Effector memory CD4-positive, alpha-beta T cell (primary cell): ENCODE measurements at regions not wholly inside any gene's neighbourhood (a gene's known extent, or its start where the extent isn't known, plus 50 kb on each side); places are given as distances from the start of the nearest gene placed in this dataset.
"Not testable (repeated sequence)": the region's sequence is repeated elsewhere in the genome, so short reads cannot be mapped to it uniquely, and the experiment has no call there.

ENCODE experiments used
- DNase-seq, 3 donors: peaks; one replicate each; pipeline ENCODE4 v3.0.0-alpha.2; 2020
- H3K27ac ChIP-seq: 2 replicates; pipeline ENCODE4 v1.7.0; 2013; ENCODE audit warnings: mild to moderate bottlenecking, low read length, moderate library complexity; ENCODE audit not compliant: insufficient read depth, poor library complexity, severe bottlenecking
- H3K27me3 ChIP-seq: replicated peaks from 2 replicates; pipeline ENCODE4 v1.7.0; 2013; ENCODE audit warnings: mild to moderate bottlenecking, low read length; ENCODE audit not compliant: insufficient read depth, control insufficient read depth, poor library complexity, severe bottlenecking
- H3K36me3 ChIP-seq: 2 replicates; pipeline ENCODE4 v1.7.0; 2013; ENCODE audit warnings: mild to moderate bottlenecking, low read length, moderate library complexity; ENCODE audit not compliant: control insufficient read depth, insufficient read depth
- H3K4me1 ChIP-seq: 2 replicates; pipeline ENCODE4 v1.7.0; 2013; ENCODE audit warnings: low read length, mild to moderate bottlenecking; ENCODE audit not compliant: control insufficient read depth, insufficient read depth, poor library complexity, severe bottlenecking
- H3K4me3 ChIP-seq: 2 replicates; pipeline ENCODE4 v1.7.0; 2013; ENCODE audit warnings: low read length, low read depth, mild to moderate bottlenecking; ENCODE audit not compliant: insufficient read depth, poor library complexity, severe bottlenecking
- H3K9me3 ChIP-seq: 2 replicates; pipeline ENCODE4 v1.7.0; 2013; ENCODE audit warnings: mild to moderate bottlenecking, low read length, moderate library complexity; ENCODE audit not compliant: control insufficient read depth

DNA sequence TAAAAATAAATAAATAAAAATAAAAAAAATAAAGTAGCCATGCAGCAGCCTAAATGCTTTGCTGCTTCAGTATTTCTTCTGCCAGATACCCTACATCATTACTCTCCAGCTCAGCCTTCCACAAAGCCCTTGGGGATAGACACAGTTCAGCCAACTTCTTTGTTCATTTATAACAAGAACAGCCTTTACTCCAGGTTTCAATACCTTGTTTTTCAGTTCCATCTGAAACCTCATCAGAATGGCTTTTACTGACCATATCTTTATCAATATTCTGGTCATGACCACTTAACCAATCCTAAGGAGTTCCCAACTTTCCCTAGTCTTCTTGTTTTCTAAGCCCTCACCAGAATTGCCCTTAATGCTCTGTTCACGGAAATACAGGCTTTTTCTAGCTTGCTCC, 128.3 kb upstream of the MED14 start:
- Histone ChIP-seq H3K36me3 (no peaks in the 10 kb centered on the region), H3K27ac (no peak overlapping the region), H3K4me3 (no peak overlapping the region), H3K4me1 (no peaks in the 10 kb centered on the region), H3K9me3 (no peaks in the 10 kb centered on the region), H3K27me3 (no peaks in the 10 kb centered on the region)
- no peak for DNase-seq

DNA sequence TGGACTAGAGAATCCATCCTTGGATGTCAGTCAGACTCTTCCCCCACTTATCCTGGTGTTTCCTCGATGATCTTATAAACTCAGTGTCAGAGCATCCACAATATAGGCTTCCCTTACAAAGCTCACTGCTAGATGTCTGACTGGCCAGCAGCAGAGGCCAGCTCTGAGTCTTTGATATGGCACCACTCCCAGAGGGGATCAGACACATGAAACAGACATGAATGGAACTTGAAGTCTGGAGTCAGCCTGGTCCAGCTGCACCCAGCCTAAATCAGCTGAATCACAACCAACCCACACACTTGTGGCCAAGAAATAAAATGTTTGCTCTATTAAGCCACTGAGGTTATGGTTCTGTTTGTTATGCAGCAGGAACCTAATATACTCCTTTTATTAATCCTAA, 129.6 kb upstream of the MED14 start:
- Histone ChIP-seq H3K36me3 (no peaks in the 10 kb centered on the region), H3K27ac (no peak overlapping the region), H3K9me3 (no peaks in the 10 kb centered on the region)

DNA sequence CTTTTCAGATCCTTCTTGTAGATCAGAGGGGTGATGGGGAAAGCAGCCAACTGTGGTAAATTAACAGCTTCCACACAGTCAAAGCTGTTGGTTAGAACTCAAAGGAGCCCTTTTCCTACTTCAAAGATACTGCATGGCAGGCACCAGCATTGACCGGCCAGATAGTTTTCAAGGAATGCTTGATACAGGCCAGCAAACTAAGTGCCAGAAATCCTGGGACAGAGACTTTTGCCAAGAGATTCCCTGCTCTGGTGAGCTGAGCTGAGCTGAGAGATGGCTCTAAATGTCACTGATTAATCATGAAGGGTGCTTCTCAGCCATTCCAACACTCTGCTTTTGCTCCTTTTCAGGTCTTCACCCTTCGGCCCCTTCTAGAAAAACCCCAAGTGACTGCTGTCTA, 131.6 kb upstream of the MED14 start:
- no peaks in the 10 kb centered on the region for H3K27me3 ChIP-seq
- no peaks in the 10 kb centered on the region for H3K9me3 ChIP-seq
- no peak overlapping the region for H3K4me3 ChIP-seq
- DNase-seq = no peak
- no peaks in the 10 kb centered on the region for H3K36me3 ChIP-seq
- H3K4me1 ChIP-seq = no peaks in the 10 kb centered on the region
- H3K27ac ChIP-seq = no peak overlapping the region

More for the DNA sequence above, 129.6 kb upstream of the MED14 start:
- DNase-seq = no peak
- Histone ChIP-seq H3K4me1 (no peaks in the 10 kb centered on the region), H3K27me3 (no peaks in the 10 kb centered on the region), H3K4me3 (no peak overlapping the region)

DNA sequence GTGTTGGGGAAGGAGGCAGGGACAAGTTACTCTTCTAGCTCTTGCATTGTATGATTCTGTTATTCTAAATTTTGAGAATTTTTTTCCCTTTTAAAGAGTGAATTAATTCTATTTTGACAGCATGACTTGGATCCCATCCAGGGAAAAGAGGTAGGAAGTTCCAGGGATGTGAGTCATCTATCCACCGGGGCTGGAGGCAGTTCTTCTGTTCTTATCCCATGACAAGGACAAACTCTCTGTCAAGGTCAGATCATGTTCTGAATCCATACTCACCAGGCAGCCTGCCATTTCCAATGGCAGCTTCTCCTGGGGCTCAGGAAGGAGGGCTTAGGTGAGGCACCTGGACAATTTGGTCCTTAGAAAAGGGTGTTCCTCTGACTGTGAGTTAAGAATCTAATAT, 132.0 kb upstream of the MED14 start:
- H3K27me3 ChIP-seq = no peaks in the 10 kb centered on the region
- H3K9me3 ChIP-seq = no peaks in the 10 kb centered on the region
- no peak for DNase-seq

DNA sequence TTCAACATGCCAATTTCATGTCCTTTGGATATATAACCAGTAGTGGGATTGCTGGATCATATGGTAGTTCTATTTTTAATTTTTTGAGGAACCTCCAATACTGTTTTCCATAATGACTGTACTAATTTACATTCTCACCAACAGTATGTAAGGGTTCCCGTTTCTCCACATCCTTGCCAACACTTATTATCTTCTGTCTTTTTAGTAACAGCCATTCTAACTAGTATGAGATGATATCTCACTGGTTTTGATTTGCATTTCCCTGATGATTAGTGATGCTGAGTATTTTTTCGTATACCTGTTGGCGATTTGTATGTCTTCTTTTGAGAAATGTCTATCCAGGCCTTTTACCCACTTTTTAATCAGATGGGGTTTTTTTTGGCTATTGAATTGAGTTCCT, 133.5 kb upstream of the MED14 start:
- Histone ChIP-seq H3K4me1 (no peaks in the 10 kb centered on the region), H3K4me3 (no peak overlapping the region), H3K27ac (no peak overlapping the region), H3K27me3 (no peaks in the 10 kb centered on the region), H3K36me3 (no peaks in the 10 kb centered on the region), H3K9me3 (no peaks in the 10 kb centered on the region)
- DNase-seq = no peak

More for the DNA sequence above, 132.0 kb upstream of the MED14 start:
- Histone ChIP-seq H3K4me1 (no peaks in the 10 kb centered on the region), H3K4me3 (no peak overlapping the region), H3K36me3 (no peaks in the 10 kb centered on the region), H3K27ac (no peak overlapping the region)

DNA sequence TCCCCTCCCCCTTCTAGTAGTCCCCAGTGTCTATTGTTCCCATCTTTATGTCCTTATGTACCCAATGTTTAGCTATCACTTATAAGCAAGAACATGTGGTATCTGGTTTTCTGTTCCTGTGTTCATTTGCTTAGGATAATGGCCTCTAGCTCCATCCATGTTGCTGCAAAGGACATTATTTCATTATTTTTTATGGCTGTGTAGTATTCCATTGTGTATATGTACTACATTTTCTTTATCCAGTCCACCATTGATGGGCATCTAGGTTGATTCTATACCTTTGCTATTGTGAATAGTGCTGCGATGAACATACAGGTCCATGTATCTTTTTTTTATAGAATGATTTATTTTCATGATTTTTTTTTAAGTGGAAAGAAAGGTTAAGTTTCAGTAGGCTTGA, 135.6 kb upstream of the MED14 start:
- not testable (repeated sequence) for H3K27ac ChIP-seq, H3K4me3 ChIP-seq, H3K4me1 ChIP-seq, DNase-seq, H3K9me3 ChIP-seq, H3K27me3 ChIP-seq, H3K36me3 ChIP-seq

DNA sequence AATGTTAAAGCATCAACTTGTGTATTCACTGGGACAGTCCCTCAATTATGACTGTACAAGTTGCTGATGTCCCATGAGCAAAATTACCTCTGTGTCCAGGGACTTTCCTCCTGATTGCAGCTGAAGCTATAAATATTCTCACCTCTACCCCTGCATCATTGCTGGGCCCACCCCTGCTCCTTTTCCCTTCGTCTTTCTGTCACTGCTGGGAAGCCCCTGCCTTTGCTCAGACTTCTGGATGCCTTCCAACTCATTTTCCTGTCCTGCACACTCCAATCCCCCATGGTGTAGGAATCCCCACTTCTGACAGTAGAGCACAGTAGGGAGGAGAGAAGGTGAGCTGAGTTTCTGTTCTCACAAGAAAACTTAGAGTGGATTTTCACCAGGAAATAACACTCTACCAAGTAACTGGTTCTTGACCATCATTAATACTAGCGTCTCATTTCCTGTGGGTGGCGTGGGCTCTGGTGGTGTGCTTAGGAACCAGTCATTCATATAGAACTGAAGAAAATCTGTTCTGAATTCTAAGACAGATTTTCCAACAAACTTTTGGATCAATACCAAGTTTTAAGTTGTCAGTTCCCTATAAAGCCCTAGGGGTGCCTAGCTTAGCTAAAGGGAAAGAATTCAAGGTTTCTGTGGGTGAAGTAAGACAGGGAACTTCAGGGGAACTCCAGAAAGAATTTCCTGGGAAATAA, 136.2 kb upstream of the MED14 start:
- no peak overlapping the region for H3K27ac ChIP-seq
- H3K27me3 ChIP-seq = no peaks in the 10 kb centered on the region
- no peak for DNase-seq

DNA sequence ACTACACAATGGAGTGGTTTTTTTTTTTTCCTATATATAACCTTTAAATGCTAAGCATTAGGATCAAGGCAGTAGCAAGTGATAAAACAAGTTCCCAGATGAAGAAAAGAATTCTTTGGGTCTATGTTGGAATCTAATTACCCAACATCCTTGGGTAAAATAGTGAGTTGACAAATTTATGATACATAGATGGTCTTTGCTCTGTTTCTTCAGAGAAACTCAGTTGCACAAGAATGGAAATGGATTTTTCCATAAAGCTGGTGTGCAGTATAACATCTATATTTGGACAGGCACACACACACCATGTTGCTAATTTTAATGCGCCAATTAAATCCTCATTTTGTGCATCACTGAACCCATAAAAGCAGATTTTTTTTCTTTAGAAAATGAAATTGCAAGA, 137.0 kb upstream of the MED14 start:
- Histone ChIP-seq H3K36me3 (no peaks in the 10 kb centered on the region), H3K27ac (no peak overlapping the region), H3K9me3 (no peaks in the 10 kb centered on the region), H3K27me3 (no peaks in the 10 kb centered on the region), H3K4me3 (no peak overlapping the region), H3K4me1 (no peaks in the 10 kb centered on the region)
- DNase-seq = no peak

More for the DNA sequence above, 136.2 kb upstream of the MED14 start:
- Histone ChIP-seq H3K4me1 (no peaks in the 10 kb centered on the region), H3K9me3 (no peaks in the 10 kb centered on the region), H3K4me3 (no peak overlapping the region), H3K36me3 (no peaks in the 10 kb centered on the region)

DNA sequence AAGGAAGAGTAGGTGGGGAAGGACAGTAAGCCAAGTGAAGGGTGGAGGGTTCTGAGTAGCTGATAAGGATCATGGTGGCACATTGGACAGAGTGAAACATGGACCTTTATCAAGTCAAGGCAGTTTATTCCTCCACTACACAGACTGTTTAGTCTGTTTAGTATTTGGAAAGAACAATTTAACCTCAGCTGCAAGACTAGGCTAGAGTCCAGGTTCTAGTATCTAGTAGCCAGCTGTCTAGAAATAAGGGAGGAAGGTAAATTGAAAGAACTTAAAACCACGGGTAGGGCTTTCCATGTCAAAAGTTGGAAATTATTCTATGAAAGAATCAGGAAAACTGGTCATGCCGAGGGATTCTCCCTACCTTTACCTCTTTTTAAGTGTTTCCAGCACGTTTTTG, 140.1 kb upstream of the MED14 start:
- H3K4me3 ChIP-seq = no peak overlapping the region
- no peaks in the 10 kb centered on the region for H3K36me3 ChIP-seq
- no peaks in the 10 kb centered on the region for H3K27me3 ChIP-seq
- H3K4me1 ChIP-seq = no peaks in the 10 kb centered on the region
- no peak overlapping the region for H3K27ac ChIP-seq
- no peak for DNase-seq
- no peaks in the 10 kb centered on the region for H3K9me3 ChIP-seq

DNA sequence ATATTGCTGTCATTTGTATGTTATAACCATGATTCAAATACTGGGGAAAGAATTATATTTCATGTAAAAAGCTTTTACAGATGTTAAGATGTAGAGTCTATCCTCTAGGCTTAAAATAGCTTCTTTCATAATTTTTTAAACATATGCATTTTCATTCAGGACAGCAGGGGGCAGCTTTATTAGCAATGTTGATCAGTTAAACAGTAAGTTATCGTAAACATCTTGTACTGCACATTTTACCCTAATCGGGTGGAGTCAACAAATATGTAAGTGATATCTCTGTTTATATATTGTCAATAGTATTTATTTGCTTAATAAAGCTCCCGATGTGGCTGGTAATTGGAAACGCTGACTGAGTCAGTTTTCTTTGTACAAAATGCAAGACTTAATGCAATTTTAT, 142.5 kb upstream of the MED14 start:
- H3K27me3 ChIP-seq = no peaks in the 10 kb centered on the region
- H3K4me3 ChIP-seq = no peak overlapping the region
- DNase-seq = no peak
- H3K27ac ChIP-seq = no peak overlapping the region
- H3K36me3 ChIP-seq = no peaks in the 10 kb centered on the region
- no peaks in the 10 kb centered on the region for H3K9me3 ChIP-seq
- H3K4me1 ChIP-seq = no peaks in the 10 kb centered on the region
